T1000 (cell line): ENCODE measurements at regions not wholly inside any gene's neighbourhood (a gene's known extent, or its start where the extent isn't known, plus 50 kb on each side); places are given as distances from the start of the nearest gene placed in this dataset.

Experiments
- DNase-seq: peaks from one replicate; lab custom pipeline; 2025; ENCODE audit warnings: mixed read lengths; lab: John Stamatoyannopoulos, UW

GRCh38 chr6:14731611-14732010 lies 514.3 kb upstream of the JARID2 start:
- DNase-seq = no peak

DNA sequence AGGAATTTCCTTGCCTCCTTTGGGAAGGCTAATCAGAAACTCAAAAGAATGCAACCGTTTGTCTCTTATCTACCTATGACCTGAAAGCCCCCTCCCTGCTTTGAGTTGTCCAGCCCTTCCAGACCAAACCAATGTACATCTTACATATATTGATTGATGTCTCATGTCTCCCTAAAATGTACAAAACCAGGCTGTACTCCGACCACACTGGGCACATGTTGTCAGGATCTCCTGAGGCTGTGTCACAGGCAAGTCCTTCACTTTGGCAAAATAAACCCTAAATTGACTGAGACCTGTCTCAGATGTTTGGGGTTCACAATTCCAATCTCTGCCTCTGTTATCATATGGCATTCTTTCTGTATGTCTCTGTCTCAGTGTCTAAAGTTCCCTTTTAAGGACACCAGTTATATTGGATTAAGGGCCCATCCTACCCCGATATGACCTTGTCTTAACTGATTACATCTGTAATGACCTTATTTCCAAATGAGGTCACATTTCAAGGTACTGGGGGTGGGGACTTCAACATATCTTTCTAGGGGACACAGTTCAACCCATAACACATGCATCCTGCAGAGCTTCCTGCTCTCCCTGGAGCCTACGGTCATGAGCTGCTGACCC lies 513.5 kb upstream of the JARID2 start:
- no peak for DNase-seq

DNA sequence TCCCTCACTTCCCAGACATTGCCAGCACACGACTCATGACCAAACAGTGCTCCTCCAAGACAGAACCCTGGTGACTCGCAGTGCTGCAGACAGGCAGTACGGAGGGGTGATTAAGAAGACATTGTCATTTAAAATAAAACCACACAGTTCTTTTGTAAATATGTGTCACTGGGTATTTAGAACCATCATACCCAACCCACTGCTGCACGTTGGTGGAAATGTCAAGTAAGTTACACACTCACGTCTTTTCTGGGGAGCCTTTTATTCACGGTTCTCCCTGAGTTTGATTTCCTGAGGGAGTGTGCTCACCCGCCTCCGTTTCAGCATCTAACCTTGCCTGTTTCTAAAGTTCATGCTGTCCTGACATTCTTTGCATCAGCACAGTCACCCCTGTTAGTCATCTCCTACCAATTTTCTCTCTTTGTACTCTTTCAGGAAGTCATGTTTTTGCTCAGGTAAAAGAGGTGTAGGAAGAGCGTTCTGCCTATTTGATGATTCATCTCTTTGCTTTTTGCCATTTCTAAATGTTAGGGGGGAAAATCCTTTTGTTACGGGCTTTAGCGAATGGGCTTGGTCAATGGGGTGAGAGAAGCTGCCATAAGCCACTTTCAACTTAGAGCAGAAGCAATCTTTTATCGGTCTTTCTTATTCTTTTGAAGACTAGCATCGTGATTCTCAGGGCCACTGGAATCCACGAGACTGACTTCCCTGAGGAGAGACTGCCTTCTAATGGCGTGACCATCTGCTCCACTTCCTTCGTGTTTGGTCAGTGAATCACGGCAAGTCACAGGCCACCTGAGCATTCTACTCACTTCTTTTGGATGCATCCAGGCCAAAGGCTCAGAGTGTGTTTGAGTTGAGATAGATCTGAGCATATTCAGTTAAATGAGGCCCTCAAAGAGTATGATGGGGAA lies 512.8 kb upstream of the JARID2 start:
- DNase-seq = peak; percentile 24

- no peak for DNase-seq
Observed at GRCh38 chr6:14734052-14734415, 511.8 kb upstream of the JARID2 start.

DNA sequence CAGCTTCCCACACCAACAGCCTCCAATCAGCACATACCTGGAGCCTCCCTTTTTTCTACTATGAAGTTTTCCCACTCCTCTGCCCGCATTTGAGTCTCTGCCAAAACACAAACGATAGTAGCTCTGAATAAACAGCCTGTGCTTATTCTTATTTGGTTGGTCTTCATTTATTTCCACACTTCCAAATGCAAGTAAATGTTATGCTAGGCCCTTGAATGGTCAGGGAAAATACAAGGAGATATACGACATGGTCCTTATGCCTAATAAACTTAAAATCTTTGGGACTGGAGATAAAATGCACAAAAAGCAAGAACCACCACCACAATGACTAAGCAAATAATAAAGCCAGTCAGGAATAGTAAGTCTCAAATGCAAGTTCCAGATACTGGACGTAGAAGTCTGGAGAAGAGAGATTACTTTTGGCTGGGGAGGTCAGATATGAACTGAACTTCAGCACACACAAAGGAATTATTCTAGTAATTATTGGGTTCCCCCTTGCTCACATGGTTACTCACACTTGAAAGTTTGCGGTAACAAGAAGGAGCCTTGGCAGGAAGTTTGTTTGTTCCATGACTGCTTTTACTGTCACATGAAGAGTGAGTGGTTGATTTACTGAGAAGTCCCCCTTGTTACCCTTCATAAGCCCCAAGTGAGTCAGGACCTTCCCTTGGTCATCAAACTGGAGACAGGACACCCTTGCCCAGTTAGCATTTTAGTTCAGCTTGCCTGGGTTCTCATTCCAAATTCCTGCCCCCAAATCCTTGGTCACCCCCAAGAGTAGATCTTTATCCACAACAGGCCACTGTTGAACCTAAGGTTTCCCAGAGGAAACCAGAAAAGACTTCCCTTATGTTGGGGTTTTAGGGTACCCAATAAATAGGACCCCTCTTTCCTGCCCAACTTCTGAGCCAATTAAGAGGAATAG lies 511.2 kb upstream of the JARID2 start:
- no peak for DNase-seq

GRCh38 chr6:14735956-14736486 lies 509.8 kb upstream of the JARID2 start:
- DNase-seq = no peak

- DNase-seq = no peak
Observed at GRCh38 chr6:14736554-14736953, 509.3 kb upstream of the JARID2 start.

DNA sequence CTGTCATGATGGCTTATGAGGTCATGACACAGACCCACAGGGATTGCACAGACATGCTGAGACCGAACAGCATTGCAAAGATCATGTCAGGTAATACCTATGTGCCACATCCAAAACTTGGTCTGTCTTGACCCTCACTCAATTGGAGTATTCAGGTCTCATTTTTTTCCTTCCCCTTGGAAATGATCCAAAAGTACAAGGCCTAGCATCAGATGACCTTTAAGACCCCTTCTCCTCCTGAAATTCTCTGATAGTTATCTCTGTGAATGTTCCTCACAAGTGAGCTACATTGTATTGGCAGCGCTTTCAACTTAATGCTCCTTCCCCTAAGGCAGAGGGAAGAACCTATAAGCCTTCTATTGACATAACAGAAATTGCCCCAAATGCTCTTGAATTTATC lies 507.4 kb upstream of the JARID2 start:
- no peak for DNase-seq

GRCh38 chr6:14738933-14739332 lies 506.9 kb upstream of the JARID2 start:
- no peak for DNase-seq

DNA sequence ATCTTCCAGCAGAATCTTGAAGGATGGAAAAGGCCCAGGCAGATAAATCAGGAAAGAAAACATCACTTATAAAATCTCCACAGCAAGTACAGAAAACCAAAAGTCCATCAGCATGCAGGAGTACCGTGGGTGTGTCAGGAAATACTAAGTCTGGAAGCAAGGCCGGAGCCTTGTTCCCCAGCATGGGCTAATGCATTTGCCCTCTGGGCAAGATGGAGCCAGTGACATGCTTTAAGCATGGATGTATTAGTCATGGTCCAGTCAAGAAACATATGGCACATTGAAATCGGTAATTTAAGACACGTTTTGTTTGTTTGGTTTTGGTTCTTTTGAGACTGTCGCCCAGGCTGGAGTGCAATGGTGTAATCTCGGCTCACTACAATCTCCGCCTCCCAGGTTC lies 506.0 kb upstream of the JARID2 start:
- no peak for DNase-seq

DNA sequence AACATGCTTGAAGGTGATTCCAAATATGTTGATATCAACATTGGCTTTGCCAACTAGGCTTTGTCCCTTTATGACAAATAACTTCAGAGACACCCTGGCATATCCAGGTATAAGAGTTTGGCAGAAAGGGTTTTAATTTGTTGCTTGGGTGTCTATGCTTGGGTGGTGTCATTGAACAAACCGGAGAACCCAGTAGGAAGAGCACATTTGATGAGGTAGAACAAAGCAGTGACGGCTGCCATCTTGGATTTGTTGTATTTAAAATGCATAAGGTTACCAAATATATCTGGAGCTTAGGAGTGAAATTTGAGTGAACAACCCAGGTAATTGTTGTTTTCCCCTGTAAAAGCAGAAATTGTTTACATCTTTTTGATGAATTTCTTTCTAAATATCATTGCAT lies 503.7 kb upstream of the JARID2 start:
- no peak for DNase-seq

GRCh38 chr6:14742680-14743079 lies 503.2 kb upstream of the JARID2 start:
- DNase-seq = no peak

DNA sequence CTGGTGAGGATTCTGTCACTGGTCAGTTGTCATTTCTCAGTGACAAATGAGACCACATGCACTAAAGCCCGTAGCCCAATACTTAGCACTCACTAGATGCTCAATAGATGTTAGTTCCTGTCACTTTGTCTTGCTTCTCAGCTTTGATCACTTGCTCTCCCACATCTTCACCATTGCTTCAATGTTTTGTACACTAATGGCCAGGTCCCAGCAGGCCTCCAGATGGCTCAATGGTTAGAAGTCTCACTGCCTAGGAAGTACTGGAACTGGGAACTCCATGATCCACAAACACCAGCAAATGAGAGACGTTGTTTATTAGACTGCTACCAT lies 502.8 kb upstream of the JARID2 start:
- DNase-seq = no peak

- DNase-seq = peak; percentile 82
Observed at GRCh38 chr6:14743474-14744211, 502.2 kb upstream of the JARID2 start.

GRCh38 chr6:14744212-14744556 lies 501.7 kb upstream of the JARID2 start:
- no peak for DNase-seq

- DNase-seq = no peak
Observed at GRCh38 chr6:14746139-14746837, 499.6 kb upstream of the JARID2 start.

DNA sequence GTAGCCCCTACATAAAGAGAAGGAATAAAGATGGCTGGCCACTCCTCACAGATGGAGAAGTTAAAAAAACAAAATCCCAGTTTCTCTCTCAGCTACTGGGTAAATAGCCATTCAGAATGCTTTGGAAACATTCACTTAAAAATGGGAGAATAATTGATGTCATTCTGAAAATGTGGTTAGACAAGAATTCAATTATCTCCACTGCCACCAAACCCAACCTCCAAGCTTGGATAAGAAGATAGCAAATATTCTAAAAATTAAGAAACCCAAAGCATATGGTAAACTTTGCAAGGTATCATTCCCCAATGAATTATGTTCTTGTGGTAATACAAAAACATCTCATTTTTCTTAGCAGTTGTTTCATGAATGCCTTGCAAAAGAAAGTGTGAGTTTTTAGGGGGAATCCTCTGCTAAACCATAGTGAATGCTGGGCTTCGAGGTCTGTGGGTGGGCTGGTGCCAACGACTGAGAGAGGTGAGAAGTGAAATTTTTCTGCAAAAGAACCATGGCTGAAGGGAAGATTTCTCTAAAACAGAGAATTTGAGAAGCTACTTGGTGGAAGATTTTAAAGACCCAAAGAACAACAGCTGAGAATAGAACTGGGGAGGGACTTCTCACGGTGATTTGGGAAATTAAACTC lies 497.9 kb upstream of the JARID2 start:
- DNase-seq = no peak

DNA sequence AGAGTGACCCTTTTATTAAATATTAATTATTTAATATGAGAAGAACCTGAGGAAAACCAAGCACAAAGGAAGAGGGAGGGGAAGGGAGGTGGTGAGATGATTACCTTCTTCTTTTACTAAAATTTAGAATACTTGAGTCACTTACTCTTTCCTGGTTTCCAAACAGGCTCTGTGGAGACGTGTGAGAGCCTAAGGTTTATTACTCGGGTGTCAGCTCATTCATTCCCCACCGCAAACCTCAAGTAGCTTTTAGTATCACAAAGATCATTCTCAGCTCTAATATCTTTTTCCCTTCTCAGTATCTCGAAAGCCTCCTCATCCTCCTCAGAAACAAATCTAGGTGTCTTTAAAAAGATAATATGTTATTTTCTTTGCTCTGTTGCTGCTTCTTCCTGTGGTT lies 497.2 kb upstream of the JARID2 start:
- no peak for DNase-seq

DNA sequence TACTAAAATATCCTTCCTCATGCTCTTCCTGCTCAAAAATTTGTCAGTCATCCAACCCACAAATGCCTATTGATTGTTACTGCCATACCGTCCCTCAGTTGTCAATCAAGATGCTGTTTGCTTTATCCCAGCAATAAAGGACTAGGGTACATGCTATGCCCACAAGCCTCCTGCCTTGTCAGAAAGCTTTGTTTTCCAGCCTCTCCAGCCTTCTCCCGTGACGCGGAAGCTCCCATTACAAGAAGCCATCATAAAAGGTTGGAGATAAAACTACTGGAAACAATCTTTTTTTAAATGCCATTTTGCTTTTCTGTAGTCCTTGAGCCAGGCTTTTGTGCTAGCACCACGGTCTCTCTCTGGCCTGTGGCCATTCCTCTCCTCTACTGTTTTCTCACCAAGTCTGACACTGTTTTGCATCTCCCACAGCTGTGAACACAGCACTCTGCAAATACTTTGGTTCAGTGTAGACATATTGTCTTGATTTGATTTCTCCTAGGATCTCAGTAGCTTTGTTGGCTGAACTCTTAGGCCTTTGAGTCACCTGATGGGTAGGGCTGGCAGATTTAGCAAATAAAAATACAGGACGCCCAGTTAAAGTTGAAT lies 495.7 kb upstream of the JARID2 start:
- no peak for DNase-seq

GRCh38 chr6:14751645-14752175 lies 494.2 kb upstream of the JARID2 start:
- no peak for DNase-seq
